Neuronal stem cell (in vitro differentiated cells): ENCODE measurements at regions not wholly inside any gene's neighbourhood (a gene's known extent, or its start where the extent isn't known, plus 50 kb on each side); places are given as distances from the start of the nearest gene placed in this dataset.

ENCODE experiments used
- DNase-seq: peaks from one replicate; pipeline ENCODE4 v3.0.0-alpha.2; 2013; ENCODE audit warnings: low spot score
- H2AFZ ChIP-seq: one replicate; pipeline ENCODE4 v1.6.1; 2013; ENCODE audit warnings: mild to moderate bottlenecking, low read length, inconsistent platforms
- H2AK5ac ChIP-seq: 2 replicates; pipeline ENCODE4 v1.6.1; 2013; ENCODE audit warnings: low read depth, mild to moderate bottlenecking, inconsistent platforms, low read length, moderate library complexity, mixed read lengths
- H2BK120ac ChIP-seq: 2 replicates; pipeline ENCODE4 v1.6.1; 2013; ENCODE audit warnings: low read depth, mild to moderate bottlenecking, inconsistent platforms, low read length, moderate library complexity, mixed read lengths
- H2BK12ac ChIP-seq: one replicate; pipeline ENCODE4 v1.6.1; 2013; ENCODE audit warnings: low read length, inconsistent platforms
- H2BK15ac ChIP-seq: 2 replicates; pipeline ENCODE4 v1.6.1; 2013; ENCODE audit warnings: mild to moderate bottlenecking, low read length, inconsistent platforms, mixed read lengths
- H2BK5ac ChIP-seq: one replicate; pipeline ENCODE4 v1.6.1; 2013; ENCODE audit warnings: inconsistent platforms, mild to moderate bottlenecking, low read length, moderate library complexity
- H3K14ac ChIP-seq: one replicate; pipeline ENCODE4 v1.6.1; 2013; ENCODE audit warnings: low read length, inconsistent platforms
- H3K18ac ChIP-seq: 2 replicates; pipeline ENCODE4 v1.6.1; 2013; ENCODE audit warnings: low read length, inconsistent platforms
- H3K23ac ChIP-seq: 2 replicates; pipeline ENCODE4 v1.6.1; 2013; ENCODE audit warnings: low read depth, mild to moderate bottlenecking, mixed read lengths, low read length, inconsistent platforms; ENCODE audit not compliant: poor library complexity
- H3K27ac ChIP-seq: replicated peaks from 3 replicates; pipeline ENCODE4 v1.5.1; 2013; ENCODE audit warnings: low read length, inconsistent platforms
- H3K27me3 ChIP-seq, 3 experiments: 2 replicates each; pipeline ENCODE4 v1.6.1; 2013; ENCODE audit warnings: low read length in 3 of 3, mild to moderate bottlenecking in 2 of 3, inconsistent platforms in 1 of 3, low read depth in 1 of 3, mixed read lengths in 1 of 3, moderate library complexity in 1 of 3; ENCODE audit not compliant: control insufficient read depth in 3 of 3, insufficient read depth in 3 of 3
- H3K36me3 ChIP-seq, 2 donors: replicated peaks in 1 of 2; 2 replicates each; pipeline ENCODE4 v1.6.1; 2013; ENCODE audit warnings: low read length in 2 of 2; ENCODE audit not compliant: control insufficient read depth in 2 of 2, insufficient read depth in 2 of 2
- H3K4ac ChIP-seq: 2 replicates; pipeline ENCODE4 v1.6.1; 2013; ENCODE audit warnings: inconsistent platforms, mild to moderate bottlenecking, low read length, moderate library complexity
- H3K4me1 ChIP-seq, 2 donors: 1 replicate in 1 of 2; 2 replicates in 1 of 2; pipeline ENCODE4 v1.6.1; 2013; ENCODE audit warnings: low read length in 2 of 2, low read depth in 1 of 2; ENCODE audit not compliant: control insufficient read depth in 2 of 2, insufficient read depth in 1 of 2
- H3K4me2 ChIP-seq: one replicate; pipeline ENCODE4 v1.6.1; 2013; ENCODE audit warnings: mild to moderate bottlenecking, low read length, inconsistent platforms; ENCODE audit not compliant: insufficient read depth, poor library complexity, severe bottlenecking
- H3K4me3 ChIP-seq, 2 donors: 2 replicates each; pipeline ENCODE4 v1.5.1; 2013; ENCODE audit warnings: low read length in 2 of 2, mild to moderate bottlenecking in 2 of 2, inconsistent platforms in 1 of 2, moderate library complexity in 1 of 2
- H3K79me1 ChIP-seq: one replicate; pipeline ENCODE4 v1.6.1; 2013; ENCODE audit warnings: low read depth, mild to moderate bottlenecking, inconsistent platforms, low read length, moderate library complexity
- H3K9ac ChIP-seq: one replicate; pipeline ENCODE4 v1.6.1; 2013; ENCODE audit warnings: mild to moderate bottlenecking, low read depth, low read length, inconsistent platforms; ENCODE audit not compliant: poor library complexity
- H3K9me3 ChIP-seq, 2 donors: replicated peaks in 1 of 2; 2 replicates each; pipeline versions ENCODE3 to v1.6.1; 2013; ENCODE audit warnings: low read length in 2 of 2, mild to moderate bottlenecking in 2 of 2, inconsistent platforms in 1 of 2, low read depth in 1 of 2, mixed read lengths in 1 of 2, moderate library complexity in 1 of 2; ENCODE audit not compliant: control insufficient read depth in 2 of 2, insufficient read depth in 1 of 2
- H4K8ac ChIP-seq: one replicate; pipeline ENCODE4 v1.6.1; 2013; ENCODE audit warnings: low read depth, mild to moderate bottlenecking, inconsistent platforms, low read length, moderate library complexity
- H4K91ac ChIP-seq: one replicate; pipeline ENCODE4 v1.6.1; 2013; ENCODE audit warnings: low read length, low read depth, mild to moderate bottlenecking, inconsistent platforms; ENCODE audit not compliant: poor library complexity
- WGBS, 2 donors: extraction: QIAGEN DNeasy Blood & Tissue Kit; methylation state at CpG; one replicate each; pipeline ENCODE4 v1.1.7; 2013; ENCODE audit warnings: missing lambda C conversion rate in 2 of 2, mixed read lengths in 1 of 2; ENCODE audit not compliant: insufficient read length in 2 of 2, insufficient replicate concordance in 1 of 2; ENCODE audit errors: extremely low coverage in 2 of 2; 5-methylcytosine and 5-hydroxymethylcytosine counted together

- Histone ChIP-seq H2AFZ (peak overlapping the region; percentile 65), H2BK5ac (no peak overlapping the region), H3K79me1 (no peaks in the 10 kb centered on the region), H3K4me2 (no peak overlapping the region), H3K4me3 (no peak overlapping the region), H3K27ac (no peak overlapping the region), H3K9ac (no peak overlapping the region), H2BK15ac (peak overlapping the region; percentile 45), H2AK5ac (no peak overlapping the region), H3K36me3 (no peaks in the 10 kb centered on the region), H3K27me3 (no peaks in the 10 kb centered on the region), H4K8ac (no peak overlapping the region), H2BK120ac (no peak overlapping the region), H3K14ac (no peak overlapping the region), H3K4me1 (peaks cover 5% of the 10 kb centered on the region in 2 donors), H3K4ac (no peak overlapping the region), H3K23ac (no peak overlapping the region), H4K91ac (no peak overlapping the region), H3K9me3 (no peaks in the 10 kb centered on the region), H2BK12ac (no peak overlapping the region), H3K18ac (no peak overlapping the region)
- WGBS, 2 donors: no CpG with 5 or more reads among the region's 9 CpGs
- DNase-seq: no peak
These were observed 308.2 kb upstream of the ADAMTS9 start for GRCh38 chr3:64995857-64996551.

DNA sequence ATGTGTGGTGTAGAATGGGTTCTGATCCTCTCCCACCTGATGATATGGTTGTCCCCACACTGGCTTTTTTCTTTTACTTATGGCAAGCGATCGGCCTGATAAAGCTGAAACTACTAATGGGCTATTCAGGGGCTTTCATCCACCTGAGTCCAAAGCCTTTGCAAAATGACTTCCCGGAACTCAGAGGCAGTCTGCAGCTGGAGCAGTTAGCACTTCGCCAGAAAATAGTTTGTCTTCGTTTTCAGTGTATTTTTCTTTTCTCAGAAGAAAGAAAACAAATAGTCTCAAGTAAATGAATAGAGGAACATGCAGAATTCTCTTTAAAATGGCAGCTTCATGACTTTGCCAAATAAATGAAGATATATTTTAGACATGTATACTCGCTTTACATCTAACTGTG is 306.0 kb upstream of the ADAMTS9 start:
- Histone ChIP-seq H3K27me3 (no peaks in the 10 kb centered on the region), H3K14ac (no peak overlapping the region), H3K36me3 (no peaks in the 10 kb centered on the region), H3K9me3 (no peaks in the 10 kb centered on the region), H2BK5ac (no peak overlapping the region), H4K8ac (no peak overlapping the region), H2AK5ac (no peak overlapping the region), H2AFZ (no peak overlapping the region), H3K4ac (no peak overlapping the region), H3K4me2 (no peak overlapping the region), H4K91ac (no peak overlapping the region), H2BK15ac (no peak overlapping the region), H2BK12ac (no peak overlapping the region), H3K18ac (no peak overlapping the region), H3K4me3 (no peak overlapping the region), H3K4me1 (peaks cover 5% of the 10 kb centered on the region in 2 donors), H2BK120ac (no peak overlapping the region), H3K27ac (no peak overlapping the region), H3K9ac (no peak overlapping the region), H3K23ac (no peak overlapping the region), H3K79me1 (no peaks in the 10 kb centered on the region)
- no peak for DNase-seq
- no CpG with 5 or more reads among the region's 6 CpGs for WGBS, 2 donors

- no peak overlapping the region for H4K91ac ChIP-seq
These were observed 304.9 kb upstream of the ADAMTS9 start for GRCh38 chr3:64992530-64993285.

DNA sequence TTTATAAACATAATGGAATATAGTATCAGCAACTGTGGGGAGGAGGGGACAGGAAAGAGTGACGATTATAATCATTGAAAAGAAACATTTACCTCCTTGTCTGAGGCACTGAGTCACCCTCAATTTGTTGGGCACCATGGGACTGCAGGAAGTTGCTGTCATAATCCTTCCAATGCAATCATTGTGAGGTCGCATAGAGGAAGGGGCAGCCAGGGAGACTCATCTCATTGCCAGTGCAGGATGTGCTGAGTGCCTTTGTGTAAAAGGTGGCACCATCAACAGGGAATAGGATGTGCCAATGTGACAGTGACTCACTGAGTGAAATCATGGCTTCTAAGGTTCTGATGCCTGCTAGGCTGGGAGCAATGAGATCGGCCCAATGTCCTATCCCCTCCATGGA is 300.4 kb upstream of the ADAMTS9 start:
- Histone ChIP-seq H3K4me2 (no peak overlapping the region), H3K9ac (no peak overlapping the region), H2BK5ac (no peak overlapping the region), H3K4ac (no peak overlapping the region), H3K4me3 (peak overlapping the region in 1 of 2 donors; percentile 40), H2BK120ac (no peak overlapping the region), H3K18ac (no peak overlapping the region), H3K14ac (no peak overlapping the region), H3K79me1 (no peaks in the 10 kb centered on the region), H2BK15ac (no peak overlapping the region), H3K27ac (no peak overlapping the region), H3K4me1 (peaks cover 0 to 2% of the 10 kb centered on the region in 2 donors), H3K36me3 (no peaks in the 10 kb centered on the region), H3K23ac (no peak overlapping the region), H4K8ac (no peak overlapping the region), H2AFZ (no peak overlapping the region), H3K27me3 (no peaks in the 10 kb centered on the region), H2BK12ac (no peak overlapping the region), H4K91ac (no peak overlapping the region), H3K9me3 (no peaks in the 10 kb centered on the region), H2AK5ac (no peak overlapping the region)
- no peak for DNase-seq
- no CpG with 5 or more reads among the region's 3 CpGs for WGBS, 2 donors

More at GRCh38 chr3:64992530-64993285, 304.9 kb upstream of the ADAMTS9 start:
- Histone ChIP-seq H3K27me3 (no peaks in the 10 kb centered on the region), H4K8ac (no peak overlapping the region), H3K27ac (no peak overlapping the region), H3K79me1 (no peaks in the 10 kb centered on the region), H3K23ac (no peak overlapping the region), H3K9ac (no peak overlapping the region), H2BK15ac (no peak overlapping the region), H3K4me1 (peaks cover 5% of the 10 kb centered on the region in 2 donors), H3K14ac (no peak overlapping the region), H2BK5ac (no peak overlapping the region), H2BK12ac (no peak overlapping the region), H3K4ac (no peak overlapping the region), H3K18ac (no peak overlapping the region), H3K9me3 (no peaks in the 10 kb centered on the region), H2AFZ (peak overlapping the region; percentile 8), H3K36me3 (no peaks in the 10 kb centered on the region), H2BK120ac (no peak overlapping the region), H2AK5ac (no peak overlapping the region), H3K4me2 (no peak overlapping the region), H3K4me3 (no peak overlapping the region)
- no peak for DNase-seq
- no CpG with 5 or more reads among the region's 7 CpGs for WGBS, 2 donors
